Skeletal muscle tissue (tissue), 3 donors: ENCODE measurements at regions not wholly inside any gene's neighbourhood (a gene's known extent, or its start where the extent isn't known, plus 50 kb on each side); places are given as distances from the start of the nearest gene placed in this dataset.

Experiments
- H3K27ac ChIP-seq: one replicate; pipeline ENCODE4 v1.7.0; 2013; ENCODE audit warnings: mild to moderate bottlenecking, low read depth, low read length, inconsistent platforms
- H3K27me3 ChIP-seq, 3 donors: one replicate each; pipeline ENCODE4 v1.7.0; 2013; ENCODE audit warnings: low read length in 3 of 3; ENCODE audit not compliant: control insufficient read depth in 3 of 3, insufficient read depth in 3 of 3
- H3K36me3 ChIP-seq, 3 donors: one replicate each; pipeline ENCODE4 v1.7.0; 2013; ENCODE audit warnings: low read length in 3 of 3; ENCODE audit not compliant: control insufficient read depth in 3 of 3, insufficient read depth in 3 of 3
- H3K4me1 ChIP-seq, 3 donors: one replicate each; pipeline ENCODE4 v1.7.0; 2013; ENCODE audit warnings: low read length in 3 of 3, mild to moderate bottlenecking in 3 of 3; ENCODE audit not compliant: control insufficient read depth in 3 of 3, insufficient read depth in 3 of 3
- H3K4me3 ChIP-seq, 3 donors: one replicate each; pipeline ENCODE4 v1.7.0; 2013; ENCODE audit warnings: low read length in 3 of 3
- H3K9ac ChIP-seq, 3 donors: one replicate each; pipeline ENCODE4 v1.7.0; 2013; ENCODE audit warnings: low read length in 3 of 3, mild to moderate bottlenecking in 3 of 3, moderate library complexity in 2 of 3, low read depth in 1 of 3
- H3K9me3 ChIP-seq, 3 donors: one replicate each; pipeline ENCODE4 v1.7.0; 2013; ENCODE audit warnings: low read length in 3 of 3; ENCODE audit not compliant: control insufficient read depth in 3 of 3
- donor health status: Osteomylitis.

DNA sequence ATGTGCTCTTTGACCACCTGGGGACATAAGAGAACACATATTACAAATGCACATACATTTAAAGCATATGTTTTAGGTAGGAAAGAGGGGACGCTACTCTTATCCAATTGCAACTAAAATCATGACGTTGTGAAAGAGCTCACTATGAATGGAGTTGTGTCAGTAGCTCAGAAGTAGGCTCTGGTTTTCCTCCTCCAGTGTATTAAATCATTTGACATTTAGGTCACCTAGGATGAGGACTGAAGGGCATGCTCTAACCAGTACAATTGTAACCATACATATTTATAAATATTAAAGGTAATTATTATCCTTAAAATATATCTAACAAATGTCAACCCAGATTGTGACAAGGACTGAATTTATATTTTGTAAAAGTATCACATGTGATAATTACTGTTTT lies 389.0 kb downstream of the KLF12 start:
- no peaks in the 10 kb centered on the region for H3K9me3 ChIP-seq
- no peaks in the 10 kb centered on the region for H3K4me1 ChIP-seq
- no peak overlapping the region for H3K4me3 ChIP-seq
- no peak overlapping the region for H3K27ac ChIP-seq
- H3K27me3 ChIP-seq = no peaks in the 10 kb centered on the region
- H3K36me3 ChIP-seq = no peaks in the 10 kb centered on the region
- no peak overlapping the region for H3K9ac ChIP-seq

- Histone ChIP-seq H3K9me3 (no peaks in the 10 kb centered on the region), H3K27ac (no peak overlapping the region), H3K36me3 (no peaks in the 10 kb centered on the region), H3K27me3 (no peaks in the 10 kb centered on the region), H3K4me3 (no peak overlapping the region), H3K4me1 (no peaks in the 10 kb centered on the region), H3K9ac (no peak overlapping the region)
These were observed 391.2 kb downstream of the KLF12 start for GRCh38 chr13:73742982-73743381.

DNA sequence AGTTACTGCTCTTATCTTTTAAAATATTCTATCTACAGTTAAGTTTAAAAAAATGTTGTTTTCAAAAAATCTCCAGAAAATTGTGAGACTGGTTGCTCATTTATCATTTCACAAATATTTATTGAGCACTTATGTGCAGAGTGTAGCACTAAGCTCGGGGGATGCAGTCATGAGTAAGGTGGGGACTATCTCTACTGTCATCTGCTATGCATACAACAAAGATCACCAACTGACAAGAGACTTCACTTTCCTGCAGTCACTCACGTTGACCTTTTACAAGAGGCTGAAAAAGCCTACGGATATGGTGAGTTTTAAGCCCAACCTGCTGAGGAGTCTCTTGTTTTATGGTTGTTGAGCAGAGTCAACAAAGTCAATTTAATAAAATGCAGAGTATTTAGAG lies 392.5 kb downstream of the KLF12 start:
- no peaks in the 10 kb centered on the region for H3K9me3 ChIP-seq

DNA sequence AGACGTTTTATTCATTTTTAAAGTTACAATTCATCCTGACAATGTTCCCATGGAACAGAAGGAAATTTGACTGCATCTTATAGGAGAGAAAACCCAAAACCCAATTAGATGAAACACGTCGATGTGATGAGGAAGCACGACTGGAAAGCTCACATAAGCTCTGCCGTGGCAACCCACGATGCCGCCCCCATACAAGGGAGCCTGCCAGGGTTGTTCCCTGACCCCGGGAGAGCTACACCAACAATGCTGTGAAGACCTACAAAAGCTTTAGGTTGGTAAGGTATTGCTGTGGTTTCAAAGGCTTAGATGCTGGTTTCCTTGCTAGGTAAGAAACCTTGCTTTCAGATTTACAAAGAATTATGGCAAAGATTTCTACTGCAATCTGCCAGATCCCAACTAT lies 393.1 kb downstream of the KLF12 start:
- Histone ChIP-seq H3K9me3 (no peaks in the 10 kb centered on the region), H3K4me1 (no peaks in the 10 kb centered on the region), H3K27me3 (no peaks in the 10 kb centered on the region), H3K9ac (no peak overlapping the region), H3K4me3 (no peak overlapping the region), H3K36me3 (no peaks in the 10 kb centered on the region), H3K27ac (no peak overlapping the region)

More for the DNA sequence above, 392.5 kb downstream of the KLF12 start:
- no peaks in the 10 kb centered on the region for H3K36me3 ChIP-seq
- H3K4me1 ChIP-seq = no peaks in the 10 kb centered on the region
- no peak overlapping the region for H3K27ac ChIP-seq
- H3K4me3 ChIP-seq = no peak overlapping the region
- no peak overlapping the region for H3K9ac ChIP-seq
- no peaks in the 10 kb centered on the region for H3K27me3 ChIP-seq

- H3K36me3 ChIP-seq = no peaks in the 10 kb centered on the region
- no peaks in the 10 kb centered on the region for H3K9me3 ChIP-seq
- H3K27me3 ChIP-seq = no peaks in the 10 kb centered on the region
- H3K27ac ChIP-seq = no peak overlapping the region
- H3K4me3 ChIP-seq = no peak overlapping the region
- H3K9ac ChIP-seq = no peak overlapping the region
- no peaks in the 10 kb centered on the region for H3K4me1 ChIP-seq
These were observed 393.5 kb downstream of the KLF12 start for GRCh38 chr13:73740666-73741065.

DNA sequence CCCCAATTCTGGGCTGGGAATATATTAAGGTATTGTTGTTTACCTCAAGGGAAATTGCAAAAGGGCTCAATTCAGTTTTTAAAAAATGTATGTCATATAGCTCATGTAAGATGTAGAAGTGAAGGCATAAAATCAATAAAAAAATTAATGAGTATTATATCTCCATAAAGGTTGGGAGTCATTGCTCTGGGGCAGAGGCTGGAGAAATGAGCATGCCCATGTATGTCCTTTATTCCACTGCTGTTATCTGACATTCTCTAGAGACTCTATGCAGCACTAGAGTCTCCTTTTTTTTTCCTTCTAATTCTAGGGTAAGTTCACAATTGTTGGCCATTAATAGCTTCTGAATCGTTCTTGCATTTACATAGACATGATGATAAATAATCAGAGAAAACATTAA lies 394.8 kb downstream of the KLF12 start:
- H3K4me3 ChIP-seq = no peak overlapping the region
- H3K27me3 ChIP-seq = no peaks in the 10 kb centered on the region
- H3K4me1 ChIP-seq = no peaks in the 10 kb centered on the region
- no peaks in the 10 kb centered on the region for H3K9me3 ChIP-seq
- no peak overlapping the region for H3K9ac ChIP-seq
- H3K27ac ChIP-seq = no peak overlapping the region
- no peaks in the 10 kb centered on the region for H3K36me3 ChIP-seq

GRCh38 chr13:73738626-73739025 lies 395.6 kb downstream of the KLF12 start:
- Histone ChIP-seq H3K4me3 (no peak overlapping the region), H3K27me3 (no peaks in the 10 kb centered on the region), H3K4me1 (no peaks in the 10 kb centered on the region), H3K9me3 (no peaks in the 10 kb centered on the region), H3K36me3 (no peaks in the 10 kb centered on the region), H3K9ac (no peak overlapping the region), H3K27ac (no peak overlapping the region)

GRCh38 chr13:73737214-73737613 lies 397.0 kb downstream of the KLF12 start:
- Histone ChIP-seq H3K4me3 (no peak overlapping the region), H3K9me3 (no peaks in the 10 kb centered on the region), H3K9ac (no peak overlapping the region), H3K27ac (no peak overlapping the region), H3K27me3 (no peaks in the 10 kb centered on the region), H3K4me1 (no peaks in the 10 kb centered on the region), H3K36me3 (no peaks in the 10 kb centered on the region)

DNA sequence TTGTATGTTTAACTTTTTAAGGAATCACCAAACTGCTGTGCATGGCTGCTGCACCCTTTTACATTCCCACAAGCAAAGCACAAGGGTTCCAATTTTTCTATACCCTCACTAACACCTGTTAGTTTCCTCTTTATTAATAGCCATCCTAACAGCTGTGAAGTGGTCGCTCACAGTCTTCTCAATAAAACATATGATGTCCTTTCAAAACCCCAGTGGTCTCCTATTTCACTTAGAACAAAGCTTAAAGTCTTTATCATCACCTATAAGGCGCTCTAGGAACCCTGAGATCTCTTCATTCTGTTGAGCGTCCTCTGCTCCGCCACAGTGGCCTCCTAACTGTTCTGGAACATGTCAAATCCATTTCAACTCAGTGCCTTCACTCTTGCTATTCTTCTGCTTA lies 400.5 kb downstream of the KLF12 start:
- Histone ChIP-seq H3K9me3 (no peaks in the 10 kb centered on the region), H3K4me1 (no peaks in the 10 kb centered on the region), H3K4me3 (no peak overlapping the region), H3K27me3 (no peaks in the 10 kb centered on the region), H3K36me3 (no peaks in the 10 kb centered on the region), H3K9ac (no peak overlapping the region), H3K27ac (no peak overlapping the region)

DNA sequence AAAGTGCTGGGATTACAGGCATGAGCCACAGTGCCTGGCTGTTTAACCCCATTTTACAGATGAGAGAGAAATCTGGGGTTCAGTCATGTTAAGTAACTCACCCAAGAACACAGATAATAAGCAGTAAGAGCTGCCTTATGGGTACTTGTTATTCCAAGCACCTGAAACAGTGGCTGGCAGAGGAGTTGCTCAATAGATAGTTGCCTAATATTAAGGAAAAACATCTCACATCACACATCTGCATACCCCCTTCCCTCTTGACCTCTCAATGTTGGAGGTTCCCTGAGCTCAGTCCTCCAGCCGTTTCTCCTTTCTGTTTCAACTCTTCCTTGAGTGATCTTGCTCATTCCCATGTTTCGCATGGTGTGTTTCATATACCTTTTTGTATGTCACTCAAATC lies 401.9 kb downstream of the KLF12 start:
- no peak overlapping the region for H3K9ac ChIP-seq
- H3K4me1 ChIP-seq = no peaks in the 10 kb centered on the region
- H3K36me3 ChIP-seq = no peaks in the 10 kb centered on the region
- no peak overlapping the region for H3K27ac ChIP-seq
- no peak overlapping the region for H3K4me3 ChIP-seq
- no peaks in the 10 kb centered on the region for H3K27me3 ChIP-seq
- no peaks in the 10 kb centered on the region for H3K9me3 ChIP-seq

DNA sequence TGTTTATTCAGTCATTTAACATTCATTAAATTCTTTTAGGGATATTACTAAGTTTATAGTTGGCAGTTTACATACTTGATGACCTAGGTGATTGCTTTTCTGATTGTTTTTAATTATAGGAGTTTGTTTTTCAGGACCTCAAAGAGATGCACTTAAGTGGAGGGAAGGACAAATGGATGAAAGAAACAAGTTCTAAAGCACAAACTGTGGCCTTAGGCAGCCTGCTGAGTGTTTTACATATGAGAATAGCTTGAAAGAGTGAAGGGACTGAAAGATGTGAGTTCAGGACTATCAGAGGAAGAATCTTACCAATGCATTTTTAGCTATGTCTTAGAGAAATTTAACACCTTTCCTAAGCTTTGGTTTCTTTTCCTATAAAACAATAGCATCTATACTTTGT lies 402.6 kb downstream of the KLF12 start:
- H3K36me3 ChIP-seq = no peaks in the 10 kb centered on the region

More for the DNA sequence above, 402.6 kb downstream of the KLF12 start:
- H3K27ac ChIP-seq = no peak overlapping the region
- H3K27me3 ChIP-seq = no peaks in the 10 kb centered on the region
- no peaks in the 10 kb centered on the region for H3K4me1 ChIP-seq
- H3K4me3 ChIP-seq = no peak overlapping the region
- H3K9ac ChIP-seq = no peak overlapping the region
- no peaks in the 10 kb centered on the region for H3K9me3 ChIP-seq
